CD4-positive, alpha-beta T cell (primary cell): ENCODE measurements at regions not wholly inside any gene's neighbourhood (a gene's known extent, or its start where the extent isn't known, plus 50 kb on each side); places are given as distances from the start of the nearest gene placed in this dataset.

Source experiments
- ATAC-seq: fragments of 200-7000 bp; cut with Tn5 transposase; one replicate; pipeline ENCODE4 v1.10.0; 2022; ENCODE audit warnings: mild to moderate bottlenecking; ENCODE audit not compliant: poor library complexity
- CTCF ChIA-PET: fragments of 350-600 bp; sonication (Branson Sonifier 250); formaldehyde crosslinking; loops from one replicate; lab custom pipeline; 2021; ENCODE audit warnings: antibody characterized with exemption, inconsistent platforms; lab: Charles Lee
- POLR2A ChIA-PET: fragments of 350-600 bp; sonication (Branson Sonifier 250); formaldehyde crosslinking; loops from one replicate; lab custom pipeline; 2021; ENCODE audit warnings: antibody characterized with exemption, inconsistent platforms; lab: Charles Lee
- DNase-seq, 14 experiments: peaks; one replicate each; pipeline ENCODE4 v3.0.0-alpha.2; 2013 to 2020; ENCODE audit warnings: mixed read lengths in 2 of 14
- H3K27ac ChIP-seq, 2 donors: one replicate each; pipeline versions ENCODE4 v1.5.1 to v1.7.0; 2013; ENCODE audit warnings: low read length in 2 of 2, low read depth in 1 of 2, mild to moderate bottlenecking in 1 of 2
- H3K27me3 ChIP-seq, 2 experiments: 1 replicate in 1 of 2; 2 replicates in 1 of 2; pipeline versions ENCODE4 v1.6.1 to v1.7.0; 2013; ENCODE audit warnings: low read length in 2 of 2, control low read depth in 1 of 2, mild to moderate bottlenecking in 1 of 2, moderate library complexity in 1 of 2; ENCODE audit not compliant: insufficient read depth in 2 of 2, control insufficient read depth in 1 of 2
- H3K36me3 ChIP-seq: one replicate; pipeline ENCODE4 v1.6.1; 2013; ENCODE audit warnings: low read length, control low read depth; ENCODE audit not compliant: insufficient read depth
- H3K4me1 ChIP-seq: one replicate; pipeline ENCODE4 v1.6.1; 2013; ENCODE audit warnings: low read length, control low read depth; ENCODE audit not compliant: insufficient read depth
- H3K4me3 ChIP-seq: one replicate; pipeline ENCODE4 v1.5.1; 2013; ENCODE audit warnings: mild to moderate bottlenecking, low read length, moderate library complexity
- H3K9me3 ChIP-seq, 2 experiments: 1 replicate in 1 of 2; 2 replicates in 1 of 2; pipeline versions ENCODE4 v1.6.1 to v1.7.0; 2013; ENCODE audit warnings: low read length in 2 of 2, mild to moderate bottlenecking in 2 of 2, control low read depth in 1 of 2, moderate library complexity in 1 of 2; ENCODE audit not compliant: control insufficient read depth in 1 of 2, insufficient read depth in 1 of 2
- H3K27ac Mint-ChIP-seq: one replicate; pipeline ENCODE4 v1.8.0; 2020; ENCODE audit warnings: mixed read lengths
- H3K27me3 Mint-ChIP-seq: one replicate; pipeline ENCODE4 v1.8.0; 2021; ENCODE audit warnings: mixed read lengths
- H3K36me3 Mint-ChIP-seq: one replicate; pipeline ENCODE4 v1.8.0; 2021; ENCODE audit warnings: low read depth, mixed read lengths
- H3K4me1 Mint-ChIP-seq: one replicate; pipeline ENCODE4 v1.8.0; 2021; ENCODE audit warnings: low read depth, mixed read lengths
- H3K4me3 Mint-ChIP-seq: one replicate; pipeline ENCODE4 v1.8.0; 2020; ENCODE audit warnings: mild to moderate bottlenecking, mixed read lengths
- H3K9me3 Mint-ChIP-seq: one replicate; pipeline ENCODE4 v1.8.0; 2020; ENCODE audit warnings: mixed read lengths
- intact Hi-C, 2 experiments: fragments of 100-400 bp; cut with DNase I in 1 of 2; cut with micrococcal nuclease in 1 of 2; formaldehyde crosslinking; loops; one replicate each; pipeline versions ENCODE4 v1.15.1 to v1.9.0; 2023 to 2025; cut with DNase I, micrococcal nuclease
- TF ChIP-seq, protein P1 (sequence below): fragments of 200-600 bp; IDR thresholded peaks from one replicate; pipeline ENCODE4 v1.8.0; 2022; ENCODE audit warnings: antibody characterized with exemption, mild to moderate bottlenecking

DNA sequence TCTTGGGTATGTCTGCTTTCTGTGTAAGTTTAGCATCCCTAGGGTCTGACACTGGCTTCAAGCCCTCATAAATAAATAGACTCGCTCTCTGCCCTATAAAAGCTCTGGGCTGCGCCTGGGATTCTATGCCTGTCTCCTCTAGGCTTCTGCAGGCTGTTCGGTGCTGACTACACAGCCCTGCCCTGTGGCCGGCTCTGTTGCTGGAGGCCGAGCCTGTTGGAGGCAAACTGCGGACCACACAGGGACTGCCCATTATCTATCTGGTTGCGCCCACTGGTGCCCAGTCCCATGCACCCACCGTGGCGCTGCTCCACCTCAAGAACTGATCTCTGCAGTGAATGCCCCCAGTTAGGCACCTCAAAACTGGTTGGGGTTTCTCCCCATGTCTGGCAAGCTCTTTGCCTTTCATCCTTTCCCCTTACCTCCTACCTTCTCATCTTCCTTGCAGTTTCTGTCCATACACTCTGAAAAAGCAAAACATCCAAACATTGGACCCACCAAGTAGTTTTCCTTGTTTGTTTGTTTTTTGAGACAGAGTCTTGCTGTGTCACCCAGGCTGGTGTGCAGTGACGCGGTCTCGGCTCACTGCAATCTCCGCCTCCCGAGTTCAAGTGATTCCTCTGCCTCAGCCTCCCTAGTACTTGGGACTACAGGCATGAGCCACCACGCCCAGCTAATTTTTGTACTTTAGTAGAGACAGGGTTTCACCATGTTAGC is 207.2 kb downstream of the ERCC6L2 start:
- ChIA-PET CTCF (no interaction called here), POLR2A (no interaction called here)
- Mint-ChIP-seq H3K4me3 (no peak overlapping the region), H3K36me3 (no peaks in the 10 kb centered on the region), H3K9me3 (no peaks in the 10 kb centered on the region), H3K27ac (no peak overlapping the region), H3K4me1 (no peaks in the 10 kb centered on the region), H3K27me3 (peaks cover 33% of the 10 kb centered on the region)
- no peak for ATAC-seq
- Histone ChIP-seq H3K4me3 (no peak overlapping the region), H3K4me1 (no peaks in the 10 kb centered on the region), H3K9me3 (peaks cover 0 to 5% of the 10 kb centered on the region in 2 experiments), H3K27me3 (peaks cover 8 to 10% of the 10 kb centered on the region in 2 experiments), H3K27ac (no peak overlapping the region), H3K36me3 (no peaks in the 10 kb centered on the region)
- DNase-seq, result no peak
- intact Hi-C loops, result no loop called here
- TF ChIP-seq, protein P1, sequence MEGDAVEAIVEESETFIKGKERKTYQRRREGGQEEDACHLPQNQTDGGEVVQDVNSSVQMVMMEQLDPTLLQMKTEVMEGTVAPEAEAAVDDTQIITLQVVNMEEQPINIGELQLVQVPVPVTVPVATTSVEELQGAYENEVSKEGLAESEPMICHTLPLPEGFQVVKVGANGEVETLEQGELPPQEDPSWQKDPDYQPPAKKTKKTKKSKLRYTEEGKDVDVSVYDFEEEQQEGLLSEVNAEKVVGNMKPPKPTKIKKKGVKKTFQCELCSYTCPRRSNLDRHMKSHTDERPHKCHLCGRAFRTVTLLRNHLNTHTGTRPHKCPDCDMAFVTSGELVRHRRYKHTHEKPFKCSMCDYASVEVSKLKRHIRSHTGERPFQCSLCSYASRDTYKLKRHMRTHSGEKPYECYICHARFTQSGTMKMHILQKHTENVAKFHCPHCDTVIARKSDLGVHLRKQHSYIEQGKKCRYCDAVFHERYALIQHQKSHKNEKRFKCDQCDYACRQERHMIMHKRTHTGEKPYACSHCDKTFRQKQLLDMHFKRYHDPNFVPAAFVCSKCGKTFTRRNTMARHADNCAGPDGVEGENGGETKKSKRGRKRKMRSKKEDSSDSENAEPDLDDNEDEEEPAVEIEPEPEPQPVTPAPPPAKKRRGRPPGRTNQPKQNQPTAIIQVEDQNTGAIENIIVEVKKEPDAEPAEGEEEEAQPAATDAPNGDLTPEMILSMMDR, result no peak

DNA sequence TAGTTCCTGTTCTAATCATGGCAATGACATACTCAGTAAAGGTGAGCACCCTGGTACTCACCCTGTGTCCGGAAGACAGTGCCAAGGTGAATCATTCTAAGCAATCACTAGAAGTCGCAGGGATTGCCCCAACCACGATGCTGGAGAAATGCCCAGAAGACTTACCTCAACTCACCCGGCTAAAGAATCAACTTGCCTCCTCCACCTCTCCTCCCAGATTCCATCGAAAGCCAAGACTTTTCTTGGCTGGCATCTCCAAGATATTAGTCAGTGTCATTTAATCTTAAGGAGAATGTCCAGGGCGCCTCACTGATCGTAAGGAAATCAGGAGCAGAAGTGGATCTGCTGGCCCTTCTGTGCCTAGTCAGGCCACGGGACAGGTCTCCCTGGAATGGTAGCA is 204.9 kb downstream of the ERCC6L2 start:
- H3K4me1 Mint-ChIP-seq, result no peaks in the 10 kb centered on the region
- Histone ChIP-seq H3K4me3 (no peak overlapping the region), H3K27me3 (peaks cover 4 to 8% of the 10 kb centered on the region in 2 experiments), H3K4me1 (no peaks in the 10 kb centered on the region), H3K9me3 (no peaks in the 10 kb centered on the region), H3K27ac (no peak overlapping the region), H3K36me3 (no peaks in the 10 kb centered on the region)
- no peaks in the 10 kb centered on the region for H3K9me3 Mint-ChIP-seq
- H3K27ac Mint-ChIP-seq, result no peak overlapping the region
- no peaks in the 10 kb centered on the region for H3K36me3 Mint-ChIP-seq
- DNase-seq (no peak), ATAC-seq (no peak)
- intact Hi-C loops, result no loop called here
- peaks cover 25% of the 10 kb centered on the region for H3K27me3 Mint-ChIP-seq
- POLR2A ChIA-PET, result no interaction called here
- CTCF ChIA-PET, result no interaction called here
- no peak overlapping the region for H3K4me3 Mint-ChIP-seq
- TF ChIP-seq, protein P1, result no peak

DNA sequence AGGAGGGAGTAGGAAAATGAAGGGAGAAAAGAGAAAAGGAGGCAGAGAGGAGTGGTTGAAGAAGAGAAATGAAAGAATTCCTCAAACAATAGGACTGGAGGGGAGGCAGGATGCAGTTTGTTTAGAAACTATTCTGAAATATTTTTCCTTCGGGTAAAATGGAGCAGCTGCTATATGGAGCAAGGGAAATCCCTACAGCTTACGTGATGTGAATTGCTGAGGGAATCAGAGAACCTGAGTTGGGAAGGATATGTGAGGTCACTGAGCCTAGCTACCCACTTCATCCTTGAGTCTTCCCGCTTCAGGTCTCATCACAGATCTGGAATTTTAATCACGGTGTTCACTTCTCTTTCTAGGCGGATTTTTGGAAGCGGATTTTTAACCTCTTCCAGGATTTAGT is 204.3 kb downstream of the ERCC6L2 start:
- Histone ChIP-seq H3K4me1 (no peaks in the 10 kb centered on the region), H3K4me3 (no peak overlapping the region), H3K27ac (no peak overlapping the region), H3K27me3 (peaks cover 4 to 8% of the 10 kb centered on the region in 2 experiments), H3K9me3 (no peaks in the 10 kb centered on the region), H3K36me3 (no peaks in the 10 kb centered on the region)
- ATAC-seq (no peak), DNase-seq (no peak)
- Mint-ChIP-seq H3K27me3 (peaks cover 25% of the 10 kb centered on the region), H3K9me3 (no peaks in the 10 kb centered on the region), H3K4me1 (no peaks in the 10 kb centered on the region), H3K4me3 (no peak overlapping the region), H3K27ac (no peak overlapping the region), H3K36me3 (no peaks in the 10 kb centered on the region)
- ChIA-PET CTCF (no interaction called here), POLR2A (no interaction called here)
- TF ChIP-seq, protein P1, result no peak
- intact Hi-C loops, result no loop called here
